ENCODE measurements at regions not wholly inside any gene's neighbourhood (a gene's known extent, or its start where the extent isn't known, plus 50 kb on each side); places are given as distances from the start of the nearest gene placed in this dataset.

DNA sequence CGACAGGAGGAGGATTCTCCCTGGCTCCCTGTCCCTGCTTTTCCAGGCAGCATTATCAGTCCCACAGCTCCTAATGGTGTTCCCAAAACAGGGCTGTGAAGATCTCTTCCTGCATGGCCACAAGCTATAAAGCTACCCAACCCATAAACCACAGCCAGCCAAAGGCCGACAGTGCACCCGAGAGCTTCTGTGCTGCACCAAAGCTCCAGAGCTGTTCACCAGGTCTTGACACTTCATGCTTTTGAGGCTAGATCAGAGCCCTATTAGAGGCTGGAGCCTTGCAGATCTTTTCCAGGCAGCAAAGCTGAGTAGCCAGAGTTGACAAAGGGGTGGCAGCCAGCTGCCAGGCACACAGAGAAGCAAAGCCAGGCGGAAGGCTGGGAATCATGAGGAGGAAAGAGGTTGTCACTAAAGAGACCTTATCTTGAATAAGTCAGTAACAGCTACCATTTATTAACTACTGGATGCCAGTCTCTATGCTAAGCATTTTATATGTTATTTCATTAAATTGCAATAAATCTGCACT is 180.4 kb downstream of the KATNAL1 start:
- Histone ChIP-seq H3K27me3 (replicated peaks in 1 of 4; ENCODE audit: control insufficient read depth in 3 of 4, extremely low read depth in 1 of 4, insufficient read depth in 3 of 4, low read length in 3 of 4) (no peaks in the 10 kb centered on the region), H3K4me3 (ENCODE audit: extremely low read depth in 1 of 4, insufficient read depth in 2 of 4, low read depth in 3 of 4, low read length in 4 of 4) (no peak overlapping the region), H3K9ac (replicated peaks in 1 of 4; ENCODE audit: extremely low read depth in 1 of 4, low read depth in 3 of 4, low read length in 3 of 4) (no peak overlapping the region), H4K8ac (ENCODE audit: extremely low read depth, insufficient read depth, low read length) (no peak overlapping the region), H3K56ac (replicated peaks; ENCODE audit: insufficient read length, low read depth, low read length) (no peak overlapping the region), H3K4me1 (replicated peaks in 1 of 4; ENCODE audit: control insufficient read depth in 3 of 4, insufficient read depth in 4 of 4, low read length in 3 of 4) (no peaks in the 10 kb centered on the region), H3K18ac (ENCODE audit: extremely low read depth, low read length) (no peak overlapping the region), H3K4me2 (ENCODE audit: insufficient read depth in 1 of 2, low read depth in 2 of 2, low read length in 2 of 2) (no peak overlapping the region), H3K79me1 (ENCODE audit: low read depth, low read length) (no peaks in the 10 kb centered on the region), H2BK120ac (replicated peaks; ENCODE audit: low read depth, low read length) (no peak overlapping the region), H2BK15ac (ENCODE audit: low read length) (no peak overlapping the region), H2BK20ac (ENCODE audit: low read length) (no peak overlapping the region), H4K20me1 (replicated peaks in 1 of 2; ENCODE audit: control insufficient read depth in 1 of 2, insufficient read depth in 2 of 2, low read length in 2 of 2) (no peaks in the 10 kb centered on the region), H3K14ac (ENCODE audit: insufficient read length) (no peak overlapping the region), H4K91ac (replicated peaks; ENCODE audit: insufficient read length, low read length) (no peak overlapping the region), H3K23ac (ENCODE audit: insufficient read length) (no peak overlapping the region), H3K23me2 (ENCODE audit: low read depth, low read length) (no peaks in the 10 kb centered on the region; the same call in 1 of the 2 replicates), H3K36me3 (ENCODE audit: control insufficient read depth in 2 of 4, insufficient read depth in 4 of 4, low read length in 3 of 4) (no peaks in the 10 kb centered on the region), H3K79me2 (ENCODE audit: control insufficient read depth in 1 of 2, insufficient read depth in 2 of 2, low read length in 2 of 2) (no peaks in the 10 kb centered on the region), H2BK12ac (ENCODE audit: low read depth, low read length) (no peak overlapping the region), H4K5ac (ENCODE audit: insufficient read length, low read depth, low read length) (no peak overlapping the region), H2BK5ac (ENCODE audit: low read depth, low read length) (no peak overlapping the region), H2AFZ (ENCODE audit: low read length) (no peak overlapping the region), H3K9me3 (ENCODE audit: insufficient read depth in 2 of 2, low read depth in 1 of 2, low read length in 1 of 2) (no peaks in the 10 kb centered on the region), H3K4ac (replicated peaks; ENCODE audit: insufficient read length, low read depth, low read length) (no peak overlapping the region), H3K27ac (ENCODE audit: low read depth, low read length) (no peak overlapping the region), H2AK5ac (ENCODE audit: low read depth, low read length) (no peak overlapping the region)
- DNase-seq (ENCODE audit: low read depth in 1 of 2, low spot score in 2 of 2) (no peak), FAIRE-seq (no peak)
- 94% methylated on average over 4 of the region's 4 CpGs; no CpG with 5 or more reads in 1 of the 2 experiments for WGBS, 2 experiments (ENCODE audit: extremely low coverage in 1 of 2, insufficient coverage in 1 of 2, insufficient read length in 1 of 2, insufficient replicate concordance in 2 of 2, low coverage in 1 of 2, low lambda C conversion rate in 2 of 2, missing lambda C conversion rate in 1 of 2)
- ChIA-PET CTCF (ENCODE audit: partially characterized antibody) (interaction anchor here (0.8 to 2.4 kb wide), 5 partner anchors 11 to 210 kb away, joined by 3 to 11 read pairs (median 4); no protein-coding TSS in a partner anchor), POLR2A (ENCODE audit: partially characterized antibody) (no interaction called here)
- no peak for TF ChIP-seq POU5F1 (IDR thresholded peaks at IDR 0.05; ENCODE audit: low read depth, low read length)
- TF ChIP-seq GTF2F1 (IDR thresholded peaks at IDR 0.05; ENCODE audit: borderline replicate concordance, low read depth, low read length): no peak
- TF ChIP-seq KDM5A (IDR thresholded peaks at IDR 0.05; ENCODE audit: low read length): no peak
- TF ChIP-seq TBP (IDR thresholded peaks at IDR 0.05; ENCODE audit: low read depth, low read length): no peak
- TF ChIP-seq SP2 (IDR thresholded peaks at IDR 0.05; ENCODE audit: low read length): no peak
- TF ChIP-seq CTBP2 (IDR thresholded peaks at IDR 0.05; ENCODE audit: borderline replicate concordance, insufficient read depth, insufficient read length, low read length): no peak
- TF ChIP-seq POLR2AphosphoS5 (IDR thresholded peaks at IDR 0.05; ENCODE audit: low read depth, low read length): no peak
- no peak for TF ChIP-seq HDAC2 (IDR thresholded peaks at IDR 0.05; ENCODE audit: borderline replicate concordance in 1 of 2, low read depth in 2 of 2, low read length in 2 of 2)
- TF ChIP-seq HDAC6 (IDR thresholded peaks at IDR 0.05; ENCODE audit: low read depth, low read length): no peak
- TF ChIP-seq JUND (IDR thresholded peaks at IDR 0.05; ENCODE audit: low read length): no peak
- TF ChIP-seq BRCA1 (IDR thresholded peaks at IDR 0.05; ENCODE audit: low read depth, low read length): no peak
- TF ChIP-seq JUN (IDR thresholded peaks at IDR 0.05; ENCODE audit: low read depth, low read length): no peak
